HepG2 (cell line): ENCODE measurements at regions not wholly inside any gene's neighbourhood (a gene's known extent, or its start where the extent isn't known, plus 50 kb on each side); places are given as distances from the start of the nearest gene placed in this dataset.

Source experiments
- POLR2A ChIP-seq, 2 experiments: IDR thresholded peaks; 2 replicates each; pipeline ENCODE4 v1.6.1; 2011; ENCODE audit warnings: low read depth in 2 of 2, low read length in 2 of 2, mild to moderate bottlenecking in 1 of 2, moderate library complexity in 1 of 2; ENCODE audit not compliant: insufficient read depth in 1 of 2
- ZNF296 ChIP-seq: sonication (generic); formaldehyde crosslinking; conservative IDR thresholded peaks from 2 replicates; pipeline ENCODE4 v1.5.0; 2020; ENCODE audit warnings: mild to moderate bottlenecking, missing genetic modification reagents

DNA sequence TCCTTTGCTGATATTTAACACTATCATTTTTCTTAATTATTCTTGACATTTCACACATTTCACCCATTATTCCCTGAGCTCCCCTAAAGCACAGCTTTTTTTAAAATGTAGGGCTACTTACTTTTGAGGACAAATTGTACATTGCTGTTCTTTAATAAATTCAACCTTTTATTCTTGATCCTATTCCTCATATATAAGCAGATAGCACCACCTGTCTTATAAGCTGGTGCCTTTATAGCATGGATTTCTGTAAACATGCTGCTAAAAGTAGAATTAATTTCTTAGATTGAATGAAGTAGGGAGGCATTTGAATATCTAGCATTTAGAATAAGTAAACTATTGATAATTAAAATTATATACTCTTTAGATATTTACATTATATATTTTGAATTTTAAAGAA is 603.4 kb upstream of the PCDH9 start:
- TF ChIP-seq ZNF296 (CRISPR knock-in tag) (no peak), POLR2A (IDR thresholded peaks at IDR 0.05; ENCODE audit: insufficient read depth in 1 of 2, low read depth in 2 of 2, low read length in 2 of 2) (no peak)
